Ascending aorta (tissue), 2 donors: ENCODE measurements at regions not wholly inside any gene's neighbourhood (a gene's known extent, or its start where the extent isn't known, plus 50 kb on each side); places are given as distances from the start of the nearest gene placed in this dataset.

Experiments
- DNase-seq, 2 donors: peaks; one replicate each; pipeline ENCODE4 v3.0.0-alpha.2; 2019; ENCODE audit warnings: low spot score in 2 of 2
- H3K27ac ChIP-seq, 2 donors: fragments of 200-600 bp; sonication (generic); one replicate each; pipeline ENCODE4 v1.5.1; 2016 to 2017; ENCODE audit warnings: mild to moderate bottlenecking in 1 of 2
- H3K27me3 ChIP-seq: fragments of 200-600 bp; sonication (generic); one replicate; pipeline ENCODE4 v1.5.1; 2017
- H3K36me3 ChIP-seq, 2 donors: fragments of 200-600 bp; sonication (generic); one replicate each; pipeline ENCODE4 v1.5.1; 2016
- H3K4me1 ChIP-seq, 2 donors: fragments of 200-600 bp; sonication (generic); one replicate each; pipeline ENCODE4 v1.5.1; 2016 to 2017; ENCODE audit warnings: mild to moderate bottlenecking in 1 of 2
- H3K4me3 ChIP-seq, 2 donors: fragments of 200-600 bp; sonication (generic); one replicate each; pipeline ENCODE4 v1.5.1; 2016 to 2017; ENCODE audit warnings: mild to moderate bottlenecking in 1 of 2
- H3K9me3 ChIP-seq, 2 donors: fragments of 200-600 bp; sonication (generic); one replicate each; pipeline ENCODE4 v1.5.1; 2016
- intact Hi-C: fragments of 100-400 bp; cut with DNase I; formaldehyde crosslinking; loops from one replicate; pipeline ENCODE4 v1.15.1; 2023
- TF ChIP-seq, protein P1 (sequence below), 3 experiments: fragments of 200-600 bp in 2 of 3; fragments of 450-650 bp in 1 of 3; sonication (generic) in 2 of 3; IDR thresholded peaks; one replicate each; pipeline ENCODE4 v1.5.1; 2016 to 2019; ENCODE audit warnings: antibody characterized with exemption in 3 of 3, mild to moderate bottlenecking in 1 of 3, moderate library complexity in 1 of 3

DNA sequence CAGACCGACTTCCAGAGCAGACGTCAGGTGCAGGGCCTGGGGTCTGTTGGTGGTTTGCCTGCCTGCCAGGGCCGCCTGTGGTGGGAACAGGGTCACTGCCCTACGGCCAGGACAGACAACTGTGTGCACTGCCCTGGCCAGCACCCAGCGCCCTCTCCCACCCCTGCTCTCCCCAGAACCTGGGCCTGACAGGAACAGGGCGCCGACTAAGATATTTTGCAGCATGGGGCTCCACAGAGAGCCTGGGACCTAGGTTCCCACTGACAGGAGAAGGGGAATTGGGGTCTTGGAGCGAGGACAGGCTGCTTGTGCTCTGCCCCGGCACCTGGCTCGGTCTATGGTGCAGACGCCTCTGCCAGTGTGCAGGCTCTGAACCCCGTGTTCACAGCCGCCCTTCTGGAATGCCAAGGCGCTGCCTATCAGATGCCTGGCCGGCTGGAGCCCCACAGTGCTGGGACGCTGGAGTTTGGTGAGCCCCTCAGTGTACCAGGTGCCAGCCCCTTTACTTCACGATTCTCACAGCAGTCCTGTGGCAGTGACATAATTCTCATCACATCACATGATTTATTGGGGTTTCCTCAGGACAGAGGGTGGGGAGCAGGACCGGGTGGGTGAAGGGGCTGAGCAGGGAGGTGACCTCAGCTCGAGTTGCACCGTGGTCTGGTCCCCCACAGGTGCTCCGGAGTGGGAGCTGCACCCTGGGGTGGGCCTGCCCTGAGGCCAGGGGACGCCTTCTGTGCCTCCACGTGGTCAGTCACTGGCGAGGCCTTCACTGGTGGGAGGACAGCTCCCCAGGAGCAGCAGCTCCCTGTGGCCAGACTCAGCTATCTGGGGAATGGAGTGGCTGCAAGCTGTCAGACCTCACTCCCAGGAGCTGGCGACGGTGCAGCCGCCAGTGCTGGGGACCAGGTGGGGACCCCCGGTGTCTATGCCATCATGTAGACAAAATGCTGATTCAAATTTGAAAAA lies 113.8 kb upstream of the LRPAP1 start:
- H3K36me3 ChIP-seq = no peaks in the 10 kb centered on the region
- TF ChIP-seq, protein P1, sequence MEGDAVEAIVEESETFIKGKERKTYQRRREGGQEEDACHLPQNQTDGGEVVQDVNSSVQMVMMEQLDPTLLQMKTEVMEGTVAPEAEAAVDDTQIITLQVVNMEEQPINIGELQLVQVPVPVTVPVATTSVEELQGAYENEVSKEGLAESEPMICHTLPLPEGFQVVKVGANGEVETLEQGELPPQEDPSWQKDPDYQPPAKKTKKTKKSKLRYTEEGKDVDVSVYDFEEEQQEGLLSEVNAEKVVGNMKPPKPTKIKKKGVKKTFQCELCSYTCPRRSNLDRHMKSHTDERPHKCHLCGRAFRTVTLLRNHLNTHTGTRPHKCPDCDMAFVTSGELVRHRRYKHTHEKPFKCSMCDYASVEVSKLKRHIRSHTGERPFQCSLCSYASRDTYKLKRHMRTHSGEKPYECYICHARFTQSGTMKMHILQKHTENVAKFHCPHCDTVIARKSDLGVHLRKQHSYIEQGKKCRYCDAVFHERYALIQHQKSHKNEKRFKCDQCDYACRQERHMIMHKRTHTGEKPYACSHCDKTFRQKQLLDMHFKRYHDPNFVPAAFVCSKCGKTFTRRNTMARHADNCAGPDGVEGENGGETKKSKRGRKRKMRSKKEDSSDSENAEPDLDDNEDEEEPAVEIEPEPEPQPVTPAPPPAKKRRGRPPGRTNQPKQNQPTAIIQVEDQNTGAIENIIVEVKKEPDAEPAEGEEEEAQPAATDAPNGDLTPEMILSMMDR (IDR thresholded peaks at IDR 0.05) = no peak
- H3K9me3 ChIP-seq = no peaks in the 10 kb centered on the region
- no peak for DNase-seq
- peaks cover 0 to 10% of the 10 kb centered on the region in 2 donors for H3K4me1 ChIP-seq
- H3K27ac ChIP-seq = no peak overlapping the region
- H3K27me3 ChIP-seq = no peaks in the 10 kb centered on the region
- intact Hi-C loops = loop anchor here (1.0 kb wide), 1 partner anchor 12 kb away; no protein-coding TSS in a partner anchor
- H3K4me3 ChIP-seq = no peak overlapping the region

GRCh38 chr4:3644849-3645627 lies 112.8 kb upstream of the LRPAP1 start:
- Histone ChIP-seq H3K36me3 (no peaks in the 10 kb centered on the region), H3K27ac (no peak overlapping the region), H3K4me1 (peaks cover 0 to 10% of the 10 kb centered on the region in 2 donors), H3K27me3 (no peaks in the 10 kb centered on the region), H3K4me3 (no peak overlapping the region), H3K9me3 (no peaks in the 10 kb centered on the region)
- TF ChIP-seq, protein P1 (IDR thresholded peaks at IDR 0.05) = no peak
- intact Hi-C loops = loop anchor here (1.0 kb wide), 1 partner anchor 13 kb away; no protein-coding TSS in a partner anchor
- peak in 1 of 2 donors; percentile 74 for DNase-seq

GRCh38 chr4:3643518-3644433 lies 111.6 kb upstream of the LRPAP1 start:
- no peak for DNase-seq

GRCh38 chr4:3642806-3643517 lies 110.7 kb upstream of the LRPAP1 start:
- TF ChIP-seq, protein P1 (IDR thresholded peaks at IDR 0.05) = no peak
- Histone ChIP-seq H3K27me3 (no peaks in the 10 kb centered on the region), H3K4me1 (peaks cover 0 to 10% of the 10 kb centered on the region in 2 donors), H3K9me3 (no peaks in the 10 kb centered on the region), H3K36me3 (no peaks in the 10 kb centered on the region), H3K27ac (no peak overlapping the region), H3K4me3 (no peak overlapping the region)
- no peak for DNase-seq
- intact Hi-C loops = no loop called here

More at GRCh38 chr4:3643518-3644433, 111.6 kb upstream of the LRPAP1 start:
- H3K27me3 ChIP-seq = no peaks in the 10 kb centered on the region
- intact Hi-C loops = no loop called here
- H3K4me3 ChIP-seq = no peak overlapping the region
- H3K9me3 ChIP-seq = no peaks in the 10 kb centered on the region
- no peak overlapping the region for H3K27ac ChIP-seq
- no peaks in the 10 kb centered on the region for H3K36me3 ChIP-seq
- TF ChIP-seq, protein P1 (IDR thresholded peaks at IDR 0.05) = no peak
- peaks cover 0 to 10% of the 10 kb centered on the region in 2 donors for H3K4me1 ChIP-seq
